ENCODE measurements at regions not wholly inside any gene's neighbourhood (a gene's known extent, or its start where the extent isn't known, plus 50 kb on each side); places are given as distances from the start of the nearest gene placed in this dataset.

DNA sequence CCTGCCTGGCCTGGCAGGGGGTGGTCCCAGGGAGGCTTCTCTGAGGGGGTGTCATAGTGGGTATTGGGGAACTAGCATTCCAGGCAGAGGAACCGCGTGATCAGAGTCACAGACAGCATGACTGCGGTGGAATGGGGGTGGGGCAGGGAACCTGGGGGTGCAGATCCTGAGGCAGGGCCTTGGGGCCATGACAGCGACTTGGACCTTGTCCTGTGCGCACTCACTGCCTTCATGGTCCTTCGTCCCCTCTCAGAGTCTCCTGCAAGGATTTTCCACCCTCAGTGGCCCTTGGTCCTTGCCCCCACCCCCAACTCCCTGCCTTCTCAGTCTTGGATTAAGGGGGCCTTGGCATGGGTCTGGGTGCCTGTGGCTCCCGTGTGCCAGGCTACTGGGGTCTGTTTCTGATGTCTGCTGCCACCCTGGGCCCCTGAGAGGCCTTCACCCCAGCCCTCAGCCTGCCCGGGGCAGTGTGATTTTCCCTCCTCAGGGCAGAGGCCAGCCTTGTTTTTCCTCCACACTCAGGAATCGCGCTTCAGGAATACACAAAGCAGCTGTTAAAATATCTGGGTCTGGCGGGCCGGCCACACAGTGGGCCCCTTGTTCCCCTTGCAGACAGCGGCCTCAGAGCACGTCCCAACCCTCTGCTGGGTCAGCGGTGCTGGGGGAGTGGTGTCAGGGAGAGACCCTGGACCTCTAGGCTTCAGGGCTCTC, 51.6 kb downstream of the GLI2 start:
- TF ChIP-seq POLR2AphosphoS5 (IDR thresholded peaks at IDR 0.05; ENCODE audit: low read depth, low read length) (no peak), PAX5 (IDR thresholded peaks at IDR 0.05; ENCODE audit: insufficient read depth, low read length, severe bottlenecking) (no peak), POLR2A (IDR thresholded peaks at IDR 0.05; ENCODE audit: low read depth, low read length) (no peak), TAF1 (IDR thresholded peaks at IDR 0.05; ENCODE audit: low read depth, low read length) (no peak), SPI1 (IDR thresholded peaks at IDR 0.05; ENCODE audit: low read depth, low read length) (no peak)
